GM21515 (cell line): ENCODE measurements at regions not wholly inside any gene's neighbourhood (a gene's known extent, or its start where the extent isn't known, plus 50 kb on each side); places are given as distances from the start of the nearest gene placed in this dataset.
"Not testable (repeated sequence)": the region's sequence is repeated elsewhere in the genome, so short reads cannot be mapped to it uniquely, and the experiment has no call there.

Source experiments
- ATAC-seq: cut with Tn5 transposase; IDR thresholded peaks from one replicate; pipeline ENCODE4 v1.9.1; 2021; ENCODE audit not compliant: unreplicated experiment

DNA sequence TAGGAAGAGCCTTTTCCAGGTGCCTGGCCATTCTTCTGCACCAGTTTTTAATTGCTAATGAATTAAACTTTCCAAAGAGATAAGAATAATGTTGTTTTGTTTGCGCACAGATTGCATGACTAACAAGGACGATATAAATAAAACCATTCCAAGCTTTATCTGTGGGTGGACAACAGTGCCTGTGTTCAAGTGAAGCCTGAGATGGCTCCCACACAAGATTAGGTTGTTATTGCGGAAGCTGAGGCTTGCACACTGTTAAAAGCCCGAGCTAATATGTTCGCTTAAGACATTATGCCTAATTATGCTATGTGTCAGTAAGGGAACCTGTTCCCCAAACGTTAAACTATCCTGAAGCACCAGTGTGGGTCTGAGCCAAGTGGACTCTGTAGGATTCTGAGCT is 58.5 kb upstream of the NBPF11 start:
- not testable (repeated sequence) for ATAC-seq

DNA sequence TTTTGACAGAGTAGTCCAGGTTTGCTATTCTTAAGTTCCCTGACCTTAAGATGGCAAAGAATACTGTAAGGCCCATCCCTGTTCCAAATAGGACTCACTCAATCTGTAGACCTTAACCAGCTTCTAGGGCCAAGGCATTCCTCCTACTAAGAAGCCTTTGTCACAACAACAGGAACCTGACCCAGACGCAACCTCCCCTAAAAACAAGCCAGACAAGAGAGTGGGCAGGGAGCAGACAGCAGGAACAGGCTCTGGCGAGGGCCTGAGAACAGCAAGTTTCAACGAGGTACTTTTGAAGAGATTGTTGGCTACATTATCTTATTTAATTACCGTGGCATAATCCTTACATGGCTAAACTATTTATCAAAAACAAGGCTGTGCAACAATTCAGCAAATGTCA is 58.1 kb upstream of the NBPF11 start:
- ATAC-seq = not testable (repeated sequence)

DNA sequence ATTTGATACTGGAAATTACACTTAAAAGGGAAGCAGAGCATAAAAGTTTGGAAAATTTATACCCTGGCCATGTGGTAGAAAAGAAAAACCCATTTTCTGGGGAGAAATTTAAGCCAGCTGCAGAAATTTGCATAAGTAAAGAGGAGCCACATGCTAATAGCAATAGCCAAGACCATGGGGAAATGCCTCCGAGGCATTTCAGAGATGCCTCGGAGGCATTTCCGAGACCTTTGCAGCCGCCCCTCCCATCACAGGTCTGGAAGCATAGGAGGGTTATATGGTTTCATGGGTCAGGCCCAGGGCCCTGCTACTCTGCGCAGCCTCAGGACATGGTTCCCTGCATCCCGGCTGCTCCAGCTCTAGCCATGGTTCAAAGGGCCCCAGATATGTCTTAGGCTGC is 49.9 kb upstream of the NBPF11 start:
- not testable (repeated sequence) for ATAC-seq
